Left ventricle myocardium inferior (tissue), 1 donor: ENCODE measurements at regions not wholly inside any gene's neighbourhood (a gene's known extent, or its start where the extent isn't known, plus 50 kb on each side); places are given as distances from the start of the nearest gene placed in this dataset.

Source experiments
- DNase-seq: peaks from one replicate; pipeline ENCODE4 v3.0.0-alpha.2; 2020
- H3K27ac ChIP-seq: fragments of 200-600 bp; replicated peaks from 2 replicates; pipeline ENCODE4 v1.8.0; 2021
- H3K27me3 ChIP-seq: fragments of 200-600 bp; 2 replicates; pipeline ENCODE4 v1.8.0; 2021; ENCODE audit warnings: low read depth
- H3K36me3 ChIP-seq: fragments of 200-600 bp; 2 replicates; pipeline ENCODE4 v1.8.0; 2021
- H3K4me1 ChIP-seq: fragments of 200-600 bp; 2 replicates; pipeline ENCODE4 v1.8.0; 2021
- H3K4me3 ChIP-seq: fragments of 200-600 bp; 2 replicates; pipeline ENCODE4 v1.8.0; 2021; ENCODE audit warnings: mild to moderate bottlenecking, moderate library complexity
- H3K9me3 ChIP-seq: fragments of 200-600 bp; replicated peaks from 2 replicates; pipeline ENCODE4 v1.8.0; 2021
- intact Hi-C: fragments of 100-400 bp; cut with micrococcal nuclease; formaldehyde crosslinking; loops from one replicate; pipeline ENCODE4 v1.11.0; 2022
- TF ChIP-seq, protein P1 (sequence below): fragments of 200-600 bp; IDR thresholded peaks from 2 replicates; pipeline ENCODE4 v1.8.0; 2021; ENCODE audit warnings: antibody characterized with exemption, mild to moderate bottlenecking, borderline replicate concordance
- donor health status: DM: no; HTN: yes; CAD: no; lungs with severe emphysema.

DNA sequence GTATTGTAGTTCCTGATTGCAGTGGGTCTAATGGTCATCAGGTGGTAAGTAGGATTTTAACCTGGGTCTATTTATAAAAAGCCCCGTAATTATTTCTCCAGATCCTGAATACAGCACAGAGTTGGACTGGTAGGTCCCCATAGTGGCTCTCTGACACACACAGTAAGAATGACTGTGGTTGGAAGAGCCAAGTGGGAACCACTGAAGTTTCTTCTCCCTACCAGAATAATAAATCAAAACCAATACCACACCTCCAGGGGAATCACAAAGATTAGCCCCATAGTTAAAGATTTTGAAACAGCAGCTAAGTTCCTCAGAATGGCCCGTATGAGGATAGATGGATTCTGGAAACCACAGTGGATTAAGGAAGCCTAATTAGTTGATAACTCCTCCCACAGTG is 68.4 kb upstream of the ZFR start:
- Histone ChIP-seq H3K27me3 (peaks cover 6% of the 10 kb centered on the region), H3K4me3 (no peak overlapping the region), H3K27ac (no peak overlapping the region), H3K9me3 (no peaks in the 10 kb centered on the region), H3K36me3 (no peaks in the 10 kb centered on the region), H3K4me1 (no peaks in the 10 kb centered on the region)
- DNase-seq: no peak
- TF ChIP-seq, protein P1, sequence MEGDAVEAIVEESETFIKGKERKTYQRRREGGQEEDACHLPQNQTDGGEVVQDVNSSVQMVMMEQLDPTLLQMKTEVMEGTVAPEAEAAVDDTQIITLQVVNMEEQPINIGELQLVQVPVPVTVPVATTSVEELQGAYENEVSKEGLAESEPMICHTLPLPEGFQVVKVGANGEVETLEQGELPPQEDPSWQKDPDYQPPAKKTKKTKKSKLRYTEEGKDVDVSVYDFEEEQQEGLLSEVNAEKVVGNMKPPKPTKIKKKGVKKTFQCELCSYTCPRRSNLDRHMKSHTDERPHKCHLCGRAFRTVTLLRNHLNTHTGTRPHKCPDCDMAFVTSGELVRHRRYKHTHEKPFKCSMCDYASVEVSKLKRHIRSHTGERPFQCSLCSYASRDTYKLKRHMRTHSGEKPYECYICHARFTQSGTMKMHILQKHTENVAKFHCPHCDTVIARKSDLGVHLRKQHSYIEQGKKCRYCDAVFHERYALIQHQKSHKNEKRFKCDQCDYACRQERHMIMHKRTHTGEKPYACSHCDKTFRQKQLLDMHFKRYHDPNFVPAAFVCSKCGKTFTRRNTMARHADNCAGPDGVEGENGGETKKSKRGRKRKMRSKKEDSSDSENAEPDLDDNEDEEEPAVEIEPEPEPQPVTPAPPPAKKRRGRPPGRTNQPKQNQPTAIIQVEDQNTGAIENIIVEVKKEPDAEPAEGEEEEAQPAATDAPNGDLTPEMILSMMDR: no peak
- intact Hi-C loops: no loop called here

DNA sequence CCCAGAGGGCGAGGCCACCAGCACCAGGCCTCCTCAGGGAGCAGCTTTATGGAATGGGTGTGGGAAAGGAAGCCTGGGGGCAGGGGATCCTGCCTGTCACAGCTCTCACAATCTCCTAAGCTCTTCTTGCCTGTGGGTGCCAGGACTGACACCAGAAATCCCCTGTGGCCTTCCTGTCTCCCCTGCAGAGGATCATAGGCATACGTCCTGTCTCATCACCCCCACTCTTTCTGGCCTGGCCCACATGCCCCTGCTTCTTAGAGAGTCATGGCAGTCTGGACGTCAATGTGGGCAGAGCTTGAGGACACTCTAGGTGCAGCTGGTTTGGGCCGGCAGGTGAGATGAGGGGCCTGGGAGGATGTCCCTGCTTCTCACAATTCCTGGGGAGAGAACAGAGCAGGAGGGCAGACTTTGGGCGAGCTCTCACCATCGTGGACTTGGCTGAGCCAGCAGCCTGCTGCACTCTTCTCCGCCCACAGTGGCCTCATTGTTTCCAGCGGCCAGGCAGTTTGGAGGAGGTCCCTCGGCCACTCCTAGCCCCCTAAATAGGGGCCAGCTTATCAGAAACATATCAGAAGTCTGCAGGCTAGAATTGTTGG is 67.3 kb upstream of the ZFR start:
- no peak for DNase-seq
- no peak overlapping the region for H3K4me3 ChIP-seq
- TF ChIP-seq, protein P1: no peak
- H3K4me1 ChIP-seq: peaks cover 4% of the 10 kb centered on the region
- no peaks in the 10 kb centered on the region for H3K36me3 ChIP-seq
- intact Hi-C loops: no loop called here
- H3K9me3 ChIP-seq: no peaks in the 10 kb centered on the region
- no peaks in the 10 kb centered on the region for H3K27me3 ChIP-seq
- no peak overlapping the region for H3K27ac ChIP-seq

DNA sequence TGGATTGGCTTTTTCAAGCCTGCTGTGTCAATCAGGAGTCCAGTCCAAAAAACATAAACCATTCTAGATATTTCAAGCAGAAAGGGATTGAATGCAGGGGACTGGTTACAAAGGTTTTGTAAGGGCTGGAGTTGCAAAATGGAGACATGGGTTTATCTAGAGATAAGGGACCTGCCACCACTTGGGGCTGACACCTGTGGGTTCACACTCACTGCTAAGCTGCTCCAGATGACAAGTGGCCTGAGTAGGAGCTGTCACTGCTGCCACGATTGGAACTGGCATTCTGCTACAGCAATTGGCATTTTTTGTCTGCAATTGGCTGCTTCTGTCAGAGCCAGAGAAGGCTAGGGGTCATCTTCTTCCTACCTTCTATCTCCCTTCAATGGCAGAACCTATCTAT is 66.3 kb upstream of the ZFR start:
- H3K4me1 ChIP-seq: peaks cover 15% of the 10 kb centered on the region
- TF ChIP-seq, protein P1: no peak
- intact Hi-C loops: no loop called here
- H3K9me3 ChIP-seq: no peaks in the 10 kb centered on the region
- no peak overlapping the region for H3K27ac ChIP-seq
- no peak overlapping the region for H3K4me3 ChIP-seq
- H3K36me3 ChIP-seq: no peaks in the 10 kb centered on the region
- H3K27me3 ChIP-seq: no peaks in the 10 kb centered on the region
- no peak for DNase-seq

DNA sequence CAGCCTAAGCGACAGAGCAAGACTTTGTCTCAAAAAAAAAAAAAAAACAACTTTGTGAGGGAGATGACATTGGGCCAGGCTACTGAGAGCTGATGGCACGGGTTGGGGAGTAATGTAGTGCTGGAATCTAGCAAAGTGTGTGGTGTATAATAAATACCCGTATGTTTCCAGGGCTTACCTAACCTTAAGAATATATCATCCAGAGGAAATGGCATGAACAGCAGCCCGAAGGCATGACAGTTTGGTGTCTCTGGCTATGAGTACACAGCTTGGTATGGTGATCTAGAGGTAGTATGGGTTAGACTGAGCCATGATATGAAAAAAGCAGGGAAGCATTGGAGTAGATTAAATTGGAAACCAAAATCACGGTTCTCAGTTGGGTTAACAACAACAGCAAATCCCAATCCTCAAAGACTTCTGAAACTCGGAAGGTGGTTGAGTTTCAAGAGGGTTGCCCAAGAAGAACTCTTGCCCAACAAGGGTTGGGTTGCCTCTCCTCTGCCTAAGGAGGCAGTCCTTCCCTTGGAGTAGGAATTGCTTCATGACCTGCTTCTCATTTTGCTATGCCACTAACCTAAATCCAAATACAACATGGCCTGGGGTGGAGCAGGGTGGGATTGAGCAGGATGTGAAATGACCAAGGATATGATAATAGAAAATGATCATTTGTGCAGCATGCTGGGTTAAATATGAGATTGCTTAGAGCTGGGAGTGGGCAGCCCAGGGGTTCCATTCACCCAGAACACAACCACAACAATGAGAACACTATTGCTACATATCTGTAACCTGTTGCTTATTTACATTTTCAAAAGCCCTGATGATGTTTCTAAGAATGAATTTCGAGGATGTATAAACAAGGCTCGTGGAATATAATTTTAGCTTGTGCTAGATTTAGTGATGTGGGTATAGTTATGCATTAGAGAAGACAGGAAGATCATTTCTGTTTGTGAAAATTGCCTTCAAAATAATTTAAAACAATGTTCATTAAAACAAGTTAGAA is 64.6 kb upstream of the ZFR start:
- intact Hi-C loops: no loop called here
- Histone ChIP-seq H3K36me3 (no peaks in the 10 kb centered on the region), H3K4me1 (peaks cover 32% of the 10 kb centered on the region), H3K9me3 (no peaks in the 10 kb centered on the region), H3K27me3 (no peaks in the 10 kb centered on the region), H3K4me3 (no peak overlapping the region), H3K27ac (no peak overlapping the region)
- DNase-seq: no peak
- TF ChIP-seq, protein P1: no peak

DNA sequence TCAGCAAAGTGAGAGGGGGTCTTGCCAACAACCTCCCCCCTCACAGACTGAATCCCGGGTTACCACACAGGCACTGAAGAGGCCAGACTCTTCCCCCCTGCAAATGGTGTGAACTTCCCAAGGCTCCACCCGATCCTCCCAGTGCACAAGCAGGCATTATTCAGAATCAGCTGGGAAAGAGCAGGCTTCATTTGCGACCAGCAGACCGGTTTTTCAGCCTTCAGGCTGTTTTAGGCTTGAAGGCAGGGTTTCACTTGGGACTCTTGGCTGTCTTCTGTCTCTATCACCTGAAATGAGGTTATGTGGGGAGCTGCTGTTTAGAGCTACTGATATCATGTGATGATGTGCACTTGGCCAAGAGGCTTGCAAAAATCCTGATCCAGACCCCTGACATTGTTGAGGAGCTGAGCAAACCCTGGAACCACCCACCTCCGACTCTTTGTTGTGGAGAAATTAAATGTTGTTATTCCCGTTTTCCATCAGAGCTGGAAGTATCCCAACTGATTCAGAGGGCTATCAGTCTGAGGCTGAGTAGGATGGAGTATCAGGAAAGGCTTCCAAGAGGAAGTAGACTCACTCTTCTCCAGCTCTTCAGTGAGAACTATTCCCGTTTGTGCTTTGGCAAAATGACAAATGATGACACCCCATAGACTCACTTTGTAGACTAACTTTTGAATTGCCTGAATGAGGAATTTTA is 63.3 kb upstream of the ZFR start:
- H3K9me3 ChIP-seq: no peaks in the 10 kb centered on the region
- H3K36me3 ChIP-seq: no peaks in the 10 kb centered on the region
- peaks cover 35% of the 10 kb centered on the region for H3K4me1 ChIP-seq
- TF ChIP-seq, protein P1: no peak
- intact Hi-C loops: no loop called here
- DNase-seq: no peak
- peak overlapping the region; percentile 52 for H3K27ac ChIP-seq
- H3K4me3 ChIP-seq: no peak overlapping the region
- H3K27me3 ChIP-seq: no peaks in the 10 kb centered on the region
